ENCODE measurements at regions not wholly inside any gene's neighbourhood (a gene's known extent, or its start where the extent isn't known, plus 50 kb on each side); places are given as distances from the start of the nearest gene placed in this dataset.

DNA sequence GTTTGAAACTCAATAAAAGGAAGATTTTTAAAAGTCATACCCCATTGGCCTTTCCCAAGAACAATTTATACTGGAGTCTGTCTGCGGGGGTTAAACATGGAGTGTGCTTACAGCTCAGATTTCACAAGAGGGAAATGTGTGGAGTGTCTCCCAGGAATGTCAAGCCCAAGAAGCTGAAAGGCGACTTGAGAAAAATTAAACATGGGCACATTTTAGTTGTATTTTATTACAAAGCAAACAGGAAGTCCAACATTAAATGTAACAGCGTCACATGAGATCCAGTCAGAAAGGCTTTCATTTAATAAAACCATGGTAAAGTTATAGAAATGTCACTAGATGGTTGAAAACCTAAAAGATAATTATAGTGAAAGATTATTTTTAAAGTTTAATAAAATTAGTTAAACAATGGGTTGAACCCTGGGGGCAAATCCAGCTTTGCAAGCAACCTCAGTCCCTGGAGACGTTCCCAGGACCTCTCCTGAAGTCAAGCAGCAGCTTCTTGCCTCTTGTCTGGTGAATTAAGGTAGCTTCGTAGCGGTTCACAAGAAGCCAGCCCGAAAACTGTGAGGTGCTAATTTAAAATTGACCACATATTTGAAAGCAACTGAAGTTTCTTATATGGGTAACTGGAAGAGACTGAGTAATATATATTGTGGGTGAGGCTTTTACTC lies 168.4 kb upstream of the EDNRA start:
- no peaks in the 10 kb centered on the region for H3K36me3 ChIP-seq (ENCODE audit: control insufficient read depth in 1 of 2, insufficient read depth in 2 of 2, low read length in 2 of 2)
- H4K12ac ChIP-seq (ENCODE audit: low read depth, low read length): no peak overlapping the region
- no peak overlapping the region for H4K91ac ChIP-seq (ENCODE audit: low read depth, low read length)
- H2AFZ ChIP-seq (ENCODE audit: insufficient read depth, low read length, poor library complexity): no peak overlapping the region
- peak overlapping the region; percentile 72 for H2BK120ac ChIP-seq (ENCODE audit: insufficient read depth, low read length, poor library complexity)
- no CpG with 5 or more reads among the region's 7 CpGs for WGBS (ENCODE audit: extremely low coverage, insufficient coverage, insufficient read length)
- no peak for DNase-seq
- H3K4ac ChIP-seq (ENCODE audit: low read depth, low read length): no peak overlapping the region
- H3K27me3 ChIP-seq (ENCODE audit: insufficient read depth, low read length): no peaks in the 10 kb centered on the region
- no peak overlapping the region for H3K18ac ChIP-seq (ENCODE audit: low read length)
- H3K9ac ChIP-seq (ENCODE audit: low read length): no peak overlapping the region
- no peak overlapping the region for H3K14ac ChIP-seq (ENCODE audit: low read length)
- H3K79me1 ChIP-seq (ENCODE audit: low read length): no peaks in the 10 kb centered on the region
- peaks cover 0 to 6% of the 10 kb centered on the region in 2 experiments for H3K4me1 ChIP-seq (ENCODE audit: control insufficient read depth in 1 of 2, insufficient read depth in 2 of 2, low read length in 2 of 2)
- H3K9me3 ChIP-seq (ENCODE audit: insufficient read depth, low read depth, low read length): no peaks in the 10 kb centered on the region
- H2BK12ac ChIP-seq (ENCODE audit: low read length): peak overlapping the region; percentile 80
- H4K8ac ChIP-seq (ENCODE audit: low read depth, low read length): no peak overlapping the region
- H3K4me3 ChIP-seq (ENCODE audit: low read depth, low read length): no peak overlapping the region
- no peak overlapping the region for H2BK5ac ChIP-seq (ENCODE audit: low read depth, low read length, poor library complexity)
- H2AK5ac ChIP-seq (ENCODE audit: low read length): no peak overlapping the region
- no peak overlapping the region for H3K4me2 ChIP-seq (ENCODE audit: low read length)
- H3K79me2 ChIP-seq (ENCODE audit: control insufficient read depth, insufficient read depth, low read length, poor library complexity): no peaks in the 10 kb centered on the region
- H3K27ac ChIP-seq (ENCODE audit: low read depth, low read length): no peak overlapping the region
- H3K23ac ChIP-seq (ENCODE audit: low read length): no peak overlapping the region

DNA sequence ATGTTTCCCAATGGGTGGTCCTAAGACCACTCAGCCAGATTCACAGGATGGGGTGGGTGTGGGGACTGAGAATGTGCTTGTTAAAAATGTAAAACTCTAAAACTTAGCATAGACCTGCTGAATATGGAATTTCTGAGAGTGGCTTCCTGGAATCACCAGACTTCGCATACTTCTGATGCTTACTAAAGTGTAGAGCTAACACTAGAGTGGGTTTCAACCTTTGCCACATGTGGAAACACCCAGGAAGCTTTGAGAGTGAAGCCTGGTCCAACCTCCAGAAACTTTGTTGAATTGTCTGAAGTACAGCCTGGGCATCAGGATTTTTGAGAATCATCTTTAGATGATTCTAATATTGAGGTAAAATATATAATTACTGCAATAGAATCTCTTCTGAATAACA lies 167.8 kb upstream of the EDNRA start:
- H3K9me3 ChIP-seq (ENCODE audit: insufficient read depth, low read depth, low read length): no peaks in the 10 kb centered on the region
- H3K79me1 ChIP-seq (ENCODE audit: low read length): no peaks in the 10 kb centered on the region
- H3K4ac ChIP-seq (ENCODE audit: low read depth, low read length): no peak overlapping the region
- no peak overlapping the region for H2AK5ac ChIP-seq (ENCODE audit: low read length)
- no peak overlapping the region for H2BK120ac ChIP-seq (ENCODE audit: insufficient read depth, low read length, poor library complexity)
- no peak overlapping the region for H2AFZ ChIP-seq (ENCODE audit: insufficient read depth, low read length, poor library complexity)
- no peak overlapping the region for H3K4me3 ChIP-seq (ENCODE audit: low read depth, low read length)
- peaks cover 0 to 6% of the 10 kb centered on the region in 2 experiments for H3K4me1 ChIP-seq (ENCODE audit: control insufficient read depth in 1 of 2, insufficient read depth in 2 of 2, low read length in 2 of 2)
- H2BK5ac ChIP-seq (ENCODE audit: low read depth, low read length, poor library complexity): peak overlapping the region; percentile 31
- no peak overlapping the region for H4K8ac ChIP-seq (ENCODE audit: low read depth, low read length)
- no peaks in the 10 kb centered on the region for H3K79me2 ChIP-seq (ENCODE audit: control insufficient read depth, insufficient read depth, low read length, poor library complexity)
- H3K18ac ChIP-seq (ENCODE audit: low read length): no peak overlapping the region
- H4K12ac ChIP-seq (ENCODE audit: low read depth, low read length): no peak overlapping the region
- no peak overlapping the region for H3K27ac ChIP-seq (ENCODE audit: low read depth, low read length)
- H4K91ac ChIP-seq (ENCODE audit: low read depth, low read length): peak overlapping the region; percentile 14
- H3K27me3 ChIP-seq (ENCODE audit: insufficient read depth, low read length): no peaks in the 10 kb centered on the region
- no peaks in the 10 kb centered on the region for H3K36me3 ChIP-seq (ENCODE audit: control insufficient read depth in 1 of 2, insufficient read depth in 2 of 2, low read length in 2 of 2)
- peak overlapping the region; percentile 71 for H2BK12ac ChIP-seq (ENCODE audit: low read length)
- H3K23ac ChIP-seq (ENCODE audit: low read length): no peak overlapping the region
- no CpG with 5 or more reads among the region's 1 CpG for WGBS (ENCODE audit: extremely low coverage, insufficient coverage, insufficient read length)
- H3K14ac ChIP-seq (ENCODE audit: low read length): no peak overlapping the region
- no peak for DNase-seq
- H3K9ac ChIP-seq (ENCODE audit: low read length): no peak overlapping the region
- H3K4me2 ChIP-seq (ENCODE audit: low read length): no peak overlapping the region

DNA sequence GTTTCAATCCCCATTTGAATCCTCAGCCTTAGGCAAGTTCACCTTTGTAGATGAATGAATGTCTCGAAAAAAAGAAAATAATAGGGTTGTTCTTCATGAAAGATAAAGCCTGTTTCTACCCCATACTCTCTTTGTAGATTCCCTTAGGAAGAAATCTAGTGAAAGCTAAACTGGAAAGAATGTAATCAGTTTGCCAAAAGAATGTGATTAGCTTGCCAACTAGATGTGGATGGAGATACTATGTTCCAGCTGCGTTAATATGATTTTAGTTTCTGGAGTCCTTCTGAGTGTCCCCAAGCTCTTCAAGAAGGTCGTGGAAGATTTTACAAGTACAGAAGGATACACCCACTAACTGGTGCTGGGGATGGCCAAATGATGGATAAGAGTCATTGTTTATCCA lies 162.3 kb upstream of the EDNRA start:
- H2AK5ac ChIP-seq (ENCODE audit: low read length): no peak overlapping the region
- H3K9ac ChIP-seq (ENCODE audit: low read length): no peak overlapping the region
- no peak overlapping the region for H3K4me3 ChIP-seq (ENCODE audit: low read depth, low read length)
- H3K36me3 ChIP-seq (ENCODE audit: control insufficient read depth in 1 of 2, insufficient read depth in 2 of 2, low read length in 2 of 2): no peaks in the 10 kb centered on the region
- H3K27ac ChIP-seq (ENCODE audit: low read depth, low read length): no peak overlapping the region
- H4K12ac ChIP-seq (ENCODE audit: low read depth, low read length): no peak overlapping the region
- no peaks in the 10 kb centered on the region for H3K79me2 ChIP-seq (ENCODE audit: control insufficient read depth, insufficient read depth, low read length, poor library complexity)
- no peak overlapping the region for H3K4ac ChIP-seq (ENCODE audit: low read depth, low read length)
- DNase-seq: no peak
- H3K79me1 ChIP-seq (ENCODE audit: low read length): no peaks in the 10 kb centered on the region
- H4K91ac ChIP-seq (ENCODE audit: low read depth, low read length): no peak overlapping the region
- H2BK120ac ChIP-seq (ENCODE audit: insufficient read depth, low read length, poor library complexity): no peak overlapping the region
- H3K4me1 ChIP-seq (ENCODE audit: control insufficient read depth in 1 of 2, insufficient read depth in 2 of 2, low read length in 2 of 2): no peaks in the 10 kb centered on the region
- H4K8ac ChIP-seq (ENCODE audit: low read depth, low read length): no peak overlapping the region
- H2AFZ ChIP-seq (ENCODE audit: insufficient read depth, low read length, poor library complexity): no peak overlapping the region
- no peak overlapping the region for H3K4me2 ChIP-seq (ENCODE audit: low read length)
- H3K23ac ChIP-seq (ENCODE audit: low read length): no peak overlapping the region
- H3K14ac ChIP-seq (ENCODE audit: low read length): no peak overlapping the region
- no peak overlapping the region for H2BK12ac ChIP-seq (ENCODE audit: low read length)
- no peaks in the 10 kb centered on the region for H3K9me3 ChIP-seq (ENCODE audit: insufficient read depth, low read depth, low read length)
- WGBS (ENCODE audit: extremely low coverage, insufficient coverage, insufficient read length): no CpG with 5 or more reads among the region's 3 CpGs
- no peaks in the 10 kb centered on the region for H3K27me3 ChIP-seq (ENCODE audit: insufficient read depth, low read length)
- no peak overlapping the region for H3K18ac ChIP-seq (ENCODE audit: low read length)
- no peak overlapping the region for H2BK5ac ChIP-seq (ENCODE audit: low read depth, low read length, poor library complexity)

DNA sequence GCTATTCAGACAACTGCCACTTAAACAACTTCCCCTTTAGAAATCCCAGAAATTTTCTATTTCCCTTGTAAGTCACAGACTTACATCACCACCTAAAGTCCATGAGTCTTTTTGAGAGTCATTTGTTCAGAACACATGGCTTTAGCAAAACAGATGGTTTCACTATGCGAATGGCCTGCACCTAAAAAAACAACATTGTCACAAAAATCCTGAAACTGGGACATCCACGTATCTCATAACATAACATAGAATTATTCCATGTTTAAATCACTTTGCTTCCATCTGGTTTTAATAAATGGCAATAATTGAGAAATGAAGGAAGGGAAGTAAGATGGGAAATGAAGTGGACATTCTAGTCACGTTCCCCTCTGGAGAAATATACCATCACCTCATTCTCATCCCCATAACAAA lies 155.3 kb upstream of the EDNRA start:
- no peak overlapping the region for H3K4ac ChIP-seq (ENCODE audit: low read depth, low read length)

More for the DNA sequence above, 155.3 kb upstream of the EDNRA start:
- no peaks in the 10 kb centered on the region for H3K27me3 ChIP-seq (ENCODE audit: insufficient read depth, low read length)
- H3K14ac ChIP-seq (ENCODE audit: low read length): no peak overlapping the region
- no peaks in the 10 kb centered on the region for H3K4me1 ChIP-seq (ENCODE audit: control insufficient read depth in 1 of 2, insufficient read depth in 2 of 2, low read length in 2 of 2)
- H3K18ac ChIP-seq (ENCODE audit: low read length): no peak overlapping the region
- H2BK12ac ChIP-seq (ENCODE audit: low read length): no peak overlapping the region
- H4K8ac ChIP-seq (ENCODE audit: low read depth, low read length): no peak overlapping the region
- no peak overlapping the region for H4K91ac ChIP-seq (ENCODE audit: low read depth, low read length)
- no peak overlapping the region for H3K27ac ChIP-seq (ENCODE audit: low read depth, low read length)
- no peak overlapping the region for H3K4me2 ChIP-seq (ENCODE audit: low read length)
- H3K23ac ChIP-seq (ENCODE audit: low read length): no peak overlapping the region
- no peaks in the 10 kb centered on the region for H3K9me3 ChIP-seq (ENCODE audit: insufficient read depth, low read depth, low read length)
- WGBS (ENCODE audit: extremely low coverage, insufficient coverage, insufficient read length): no CpG with 5 or more reads among the region's 3 CpGs
- H3K79me1 ChIP-seq (ENCODE audit: low read length): no peaks in the 10 kb centered on the region
- no peak for DNase-seq
- H4K12ac ChIP-seq (ENCODE audit: low read depth, low read length): no peak overlapping the region
- no peak overlapping the region for H2AFZ ChIP-seq (ENCODE audit: insufficient read depth, low read length, poor library complexity)
- H3K36me3 ChIP-seq (ENCODE audit: control insufficient read depth in 1 of 2, insufficient read depth in 2 of 2, low read length in 2 of 2): no peaks in the 10 kb centered on the region
- no peak overlapping the region for H2BK120ac ChIP-seq (ENCODE audit: insufficient read depth, low read length, poor library complexity)
- no peak overlapping the region for H3K9ac ChIP-seq (ENCODE audit: low read length)
- no peaks in the 10 kb centered on the region for H3K79me2 ChIP-seq (ENCODE audit: control insufficient read depth, insufficient read depth, low read length, poor library complexity)
- H2BK5ac ChIP-seq (ENCODE audit: low read depth, low read length, poor library complexity): no peak overlapping the region
- no peak overlapping the region for H2AK5ac ChIP-seq (ENCODE audit: low read length)
- no peak overlapping the region for H3K4me3 ChIP-seq (ENCODE audit: low read depth, low read length)
